Panc1 (cell line): ENCODE measurements at regions not wholly inside any gene's neighbourhood (a gene's known extent, or its start where the extent isn't known, plus 50 kb on each side); places are given as distances from the start of the nearest gene placed in this dataset.

Experiments
- CTCF ChIP-seq: fragments of 450-650 bp; IDR thresholded peaks from 2 replicates; pipeline ENCODE4 v1.5.1; 2017; ENCODE audit warnings: mild to moderate bottlenecking
- POLR2AphosphoS5 ChIP-seq: IDR thresholded peaks from 2 replicates; pipeline ENCODE4 v1.6.1; 2012; ENCODE audit warnings: mild to moderate bottlenecking, low read depth, low read length, moderate library complexity
- REST ChIP-seq, 2 experiments: IDR thresholded peaks; 2 replicates each; pipeline ENCODE4 v1.6.1; 2011 to 2012; ENCODE audit warnings: low read depth in 2 of 2, control low read depth in 1 of 2, low read length in 1 of 2, mild to moderate bottlenecking in 1 of 2, moderate library complexity in 1 of 2; ENCODE audit not compliant: insufficient read depth in 1 of 2
- TCF7L2 ChIP-seq: IDR thresholded peaks from 2 replicates; pipeline ENCODE4 v1.6.1; 2011; ENCODE audit warnings: mild to moderate bottlenecking, low read depth, low read length, inconsistent platforms

GRCh38 chr1:182113879-182114626 is 52.5 kb upstream of the ZNF648 start:
- TF ChIP-seq CTCF (no peak), POLR2AphosphoS5 (no peak), REST (IDR thresholded peaks at IDR 0.05; ENCODE audit: insufficient read depth in 1 of 2, low read depth in 2 of 2, low read length in 1 of 2) (no peak), TCF7L2 (no peak)
